ENCODE measurements at regions not wholly inside any gene's neighbourhood (a gene's known extent, or its start where the extent isn't known, plus 50 kb on each side); places are given as distances from the start of the nearest gene placed in this dataset.
"Not testable (repeated sequence)": the region's sequence is repeated elsewhere in the genome, so short reads cannot be mapped to it uniquely, and the experiment has no call there.

GRCh38 chr13:80157261-80157932 lies 183.5 kb downstream of the SPRY2 start:
- no peak overlapping the region for H3K4me2 ChIP-seq (ENCODE audit: insufficient read depth, insufficient read length, low read length)
- H2BK5ac ChIP-seq (ENCODE audit: insufficient read length, low read length): no peak overlapping the region
- Mint-ChIP-seq H3K36me3 (ENCODE audit: insufficient read depth in 1 of 3, low read depth in 3 of 3) (no peaks in the 10 kb centered on the region), H3K4me1 (0 out of 4 replicates have a peak, but pooled peaks cover 0 to 3% of the 10 kb centered on the region in 2 experiments), H3K4me3 (no peak overlapping the region), H3K27ac (no peak overlapping the region), H3K27me3 (ENCODE audit: low read depth) (no peaks in the 10 kb centered on the region), H3K9me3 (no peaks in the 10 kb centered on the region)
- no CpG with 5 or more reads among the region's 3 CpGs for whole genome bisulfite sequencing (ENCODE audit: extremely low coverage, insufficient read length, low lambda C conversion rate)
- no peaks in the 10 kb centered on the region for H4K20me1 ChIP-seq (ENCODE audit: control insufficient read depth, insufficient read depth, insufficient read length)
- no peak overlapping the region for H3K27ac ChIP-seq (ENCODE audit: insufficient read length, low read depth, low read length)
- H2BK20ac ChIP-seq (ENCODE audit: low read depth, low read length, poor library complexity, severe bottlenecking): no peak overlapping the region
- no peak overlapping the region for H3K9ac ChIP-seq (ENCODE audit: extremely low read depth, insufficient read length, low read length)
- no peaks in the 10 kb centered on the region for H3K4me1 ChIP-seq (ENCODE audit: insufficient read depth, low read length)
- no peak overlapping the region for H2AK5ac ChIP-seq (ENCODE audit: insufficient read length, low read length)
- no peaks in the 10 kb centered on the region for H3K27me3 ChIP-seq (ENCODE audit: insufficient read depth, low read length)
- no peak overlapping the region for H3K14ac ChIP-seq (ENCODE audit: insufficient read depth, low read length)
- no peak overlapping the region for H2BK15ac ChIP-seq (ENCODE audit: low read depth, low read length)
- no peak for DNase-seq
- H2BK12ac ChIP-seq (ENCODE audit: insufficient read length, low read depth, low read length): no peak overlapping the region
- H2AFZ ChIP-seq (ENCODE audit: low read length): no peak overlapping the region
- no peaks in the 10 kb centered on the region for H3K9me3 ChIP-seq (ENCODE audit: control insufficient read depth, low read depth, low read length)
- no peak overlapping the region for H2BK120ac ChIP-seq (ENCODE audit: low read depth, low read length, poor library complexity, severe bottlenecking)
- H3K79me2 ChIP-seq (ENCODE audit: insufficient read depth, low read length): no peaks in the 10 kb centered on the region
- H3T11ph ChIP-seq (ENCODE audit: low read length): no peak overlapping the region
- H3K23ac ChIP-seq (ENCODE audit: insufficient read length, low read depth, low read length): no peak overlapping the region
- no peak overlapping the region for H4K91ac ChIP-seq (ENCODE audit: insufficient read length, low read depth, low read length)
- no peaks in the 10 kb centered on the region for H3K79me1 ChIP-seq (ENCODE audit: insufficient read depth, low read depth, low read length, poor library complexity, severe bottlenecking)
- no peak for TF ChIP-seq CTCF (conservative IDR thresholded peaks at IDR 0.05)
- no peaks in the 10 kb centered on the region for H3K23me2 ChIP-seq (ENCODE audit: insufficient read length, low read depth, low read length, poor library complexity, severe bottlenecking)
- H3K4ac ChIP-seq (ENCODE audit: low read depth, low read length): no peak overlapping the region
- no peak overlapping the region for H3K56ac ChIP-seq (ENCODE audit: insufficient read length, low read depth, low read length)
- H4K8ac ChIP-seq (replicated peaks; ENCODE audit: insufficient read length, low read depth, low read length): no peak overlapping the region
- H3K18ac ChIP-seq (ENCODE audit: insufficient read length, low read depth, low read length): no peak overlapping the region
- no peak overlapping the region for H4K5ac ChIP-seq (ENCODE audit: insufficient read length, low read depth, low read length)

DNA sequence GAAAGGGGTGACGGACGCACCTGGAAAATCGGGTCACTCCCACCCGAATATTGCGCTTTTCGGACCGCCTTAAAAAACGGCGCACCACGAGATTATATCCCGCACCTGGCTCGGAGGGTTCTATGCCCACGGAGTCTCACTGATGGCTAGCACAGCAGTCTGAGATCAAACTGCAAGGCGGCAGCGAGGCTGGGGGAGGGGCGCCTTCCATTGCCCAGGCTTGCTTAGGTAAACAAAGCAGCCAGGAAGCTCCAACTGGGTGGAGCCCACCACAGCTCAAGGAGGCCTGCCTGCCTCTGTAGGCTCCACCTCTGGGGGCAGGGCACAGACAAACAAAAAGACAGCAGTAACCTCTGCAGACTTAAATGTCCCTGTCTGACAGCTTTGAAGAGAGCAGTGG lies 188.8 kb downstream of the SPRY2 start:
- H3K4me3 Mint-ChIP-seq; H2BK15ac ChIP-seq (ENCODE audit: low read depth, low read length); H2BK20ac ChIP-seq (ENCODE audit: low read depth, low read length, poor library complexity, severe bottlenecking); H3K56ac ChIP-seq (ENCODE audit: insufficient read length, low read depth, low read length); H3K9ac ChIP-seq (ENCODE audit: extremely low read depth, insufficient read length, low read length); H4K91ac ChIP-seq (ENCODE audit: insufficient read length, low read depth, low read length); H3K27me3 Mint-ChIP-seq (ENCODE audit: low read depth); H4K5ac ChIP-seq (ENCODE audit: insufficient read length, low read depth, low read length); H3K4ac ChIP-seq (ENCODE audit: low read depth, low read length); H3K18ac ChIP-seq (ENCODE audit: insufficient read length, low read depth, low read length); H2BK5ac ChIP-seq (ENCODE audit: insufficient read length, low read length); H2BK12ac ChIP-seq (ENCODE audit: insufficient read length, low read depth, low read length); H3K23ac ChIP-seq (ENCODE audit: insufficient read length, low read depth, low read length); H2BK120ac ChIP-seq (ENCODE audit: low read depth, low read length, poor library complexity, severe bottlenecking); H3K4me1 Mint-ChIP-seq; H3K79me2 ChIP-seq (ENCODE audit: insufficient read depth, low read length); H3K14ac ChIP-seq (ENCODE audit: insufficient read depth, low read length); H3T11ph ChIP-seq (ENCODE audit: low read length); H3K27ac ChIP-seq (ENCODE audit: insufficient read length, low read depth, low read length); H2AK5ac ChIP-seq (ENCODE audit: insufficient read length, low read length); H2AFZ ChIP-seq (ENCODE audit: low read length); H3K4me1 ChIP-seq (ENCODE audit: insufficient read depth, low read length); H4K20me1 ChIP-seq (ENCODE audit: control insufficient read depth, insufficient read depth, insufficient read length); H3K27me3 ChIP-seq (ENCODE audit: insufficient read depth, low read length); H4K8ac ChIP-seq (replicated peaks; ENCODE audit: insufficient read length, low read depth, low read length); H3K9me3 Mint-ChIP-seq; DNase-seq; H3K4me2 ChIP-seq (ENCODE audit: insufficient read depth, insufficient read length, low read length); H3K23me2 ChIP-seq (ENCODE audit: insufficient read length, low read depth, low read length, poor library complexity, severe bottlenecking); H3K36me3 Mint-ChIP-seq (ENCODE audit: insufficient read depth in 1 of 3, low read depth in 3 of 3); H3K79me1 ChIP-seq (ENCODE audit: insufficient read depth, low read depth, low read length, poor library complexity, severe bottlenecking); H3K9me3 ChIP-seq (ENCODE audit: control insufficient read depth, low read depth, low read length); H3K27ac Mint-ChIP-seq: not testable (repeated sequence)
- WGBS (ENCODE audit: extremely low coverage, insufficient read length, low lambda C conversion rate): no CpG with 5 or more reads among the region's 16 CpGs
